OCI-LY3 (cell line): ENCODE measurements at regions not wholly inside any gene's neighbourhood (a gene's known extent, or its start where the extent isn't known, plus 50 kb on each side); places are given as distances from the start of the nearest gene placed in this dataset.

Source experiments
- EZH2phosphoT487 ChIP-seq: fragments of 200-600 bp; shearing (Covaris generic); IDR thresholded peaks from 2 replicates; pipeline ENCODE4 v1.6.1; 2018; ENCODE audit warnings: antibody characterized with exemption, mixed run types, low read depth
- TF ChIP-seq, protein P1 (sequence below): fragments of 200-600, 300-600 bp; sonication (generic); IDR thresholded peaks from 2 replicates; pipeline ENCODE4 v1.5.1; 2014; ENCODE audit warnings: antibody characterized with exemption, low read length, low read depth

DNA sequence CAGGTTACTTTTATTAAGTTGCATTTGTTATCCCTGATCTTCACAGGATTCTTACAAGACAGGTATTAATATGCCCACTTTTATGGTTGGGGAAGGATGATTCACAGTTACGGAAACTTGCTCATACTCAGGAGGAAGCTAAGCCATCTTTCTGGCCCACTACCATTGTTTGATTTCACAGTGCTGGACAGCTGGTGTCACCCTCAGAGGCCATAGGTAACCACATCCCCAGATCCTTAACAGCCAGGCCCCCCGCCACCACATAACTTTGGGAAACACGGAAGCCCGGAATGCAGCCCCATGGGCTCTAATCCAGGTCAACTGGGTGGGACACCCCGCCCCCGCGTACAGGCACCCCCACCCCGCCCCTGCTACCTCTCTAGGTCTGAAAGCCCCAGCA, 119.7 kb downstream of the IRS2 start:
- TF ChIP-seq, protein P1, sequence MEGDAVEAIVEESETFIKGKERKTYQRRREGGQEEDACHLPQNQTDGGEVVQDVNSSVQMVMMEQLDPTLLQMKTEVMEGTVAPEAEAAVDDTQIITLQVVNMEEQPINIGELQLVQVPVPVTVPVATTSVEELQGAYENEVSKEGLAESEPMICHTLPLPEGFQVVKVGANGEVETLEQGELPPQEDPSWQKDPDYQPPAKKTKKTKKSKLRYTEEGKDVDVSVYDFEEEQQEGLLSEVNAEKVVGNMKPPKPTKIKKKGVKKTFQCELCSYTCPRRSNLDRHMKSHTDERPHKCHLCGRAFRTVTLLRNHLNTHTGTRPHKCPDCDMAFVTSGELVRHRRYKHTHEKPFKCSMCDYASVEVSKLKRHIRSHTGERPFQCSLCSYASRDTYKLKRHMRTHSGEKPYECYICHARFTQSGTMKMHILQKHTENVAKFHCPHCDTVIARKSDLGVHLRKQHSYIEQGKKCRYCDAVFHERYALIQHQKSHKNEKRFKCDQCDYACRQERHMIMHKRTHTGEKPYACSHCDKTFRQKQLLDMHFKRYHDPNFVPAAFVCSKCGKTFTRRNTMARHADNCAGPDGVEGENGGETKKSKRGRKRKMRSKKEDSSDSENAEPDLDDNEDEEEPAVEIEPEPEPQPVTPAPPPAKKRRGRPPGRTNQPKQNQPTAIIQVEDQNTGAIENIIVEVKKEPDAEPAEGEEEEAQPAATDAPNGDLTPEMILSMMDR, result no peak
- no peak for TF ChIP-seq EZH2phosphoT487
